GM12892 (cell line): ENCODE measurements at regions not wholly inside any gene's neighbourhood (a gene's known extent, or its start where the extent isn't known, plus 50 kb on each side); places are given as distances from the start of the nearest gene placed in this dataset.

Experiments
- POLR2A ChIP-seq: IDR thresholded peaks from 2 replicates; pipeline ENCODE4 v1.6.1; 2011; ENCODE audit warnings: low read depth, low read length, control low read depth
- TAF1 ChIP-seq: IDR thresholded peaks from 2 replicates; pipeline ENCODE4 v1.6.1; 2011; ENCODE audit warnings: low read depth, mild to moderate bottlenecking, control low read depth, low read length, borderline replicate concordance

GRCh38 chr13:60229708-60230272, 66.1 kb upstream of the DIAPH3 start:
- TF ChIP-seq TAF1 (no peak), POLR2A (no peak)
